HG03432 (cell line): ENCODE measurements at regions not wholly inside any gene's neighbourhood (a gene's known extent, or its start where the extent isn't known, plus 50 kb on each side); places are given as distances from the start of the nearest gene placed in this dataset.
A peak's percentile ranks its signal among the peaks of the same experiment; 100 is the strongest.
"Not testable (repeated sequence)": the region's sequence is repeated elsewhere in the genome, so short reads cannot be mapped to it uniquely, and the experiment has no call there.

Experiments
- ATAC-seq: cut with Tn5 transposase; IDR thresholded peaks from one replicate; pipeline ENCODE4 v1.9.1; 2021; ENCODE audit warnings: mild to moderate bottlenecking, moderate library complexity; ENCODE audit not compliant: unreplicated experiment

GRCh38 chr5:143636931-143637528 is 174.9 kb upstream of the HMHB1 start:
- no peak for ATAC-seq

DNA sequence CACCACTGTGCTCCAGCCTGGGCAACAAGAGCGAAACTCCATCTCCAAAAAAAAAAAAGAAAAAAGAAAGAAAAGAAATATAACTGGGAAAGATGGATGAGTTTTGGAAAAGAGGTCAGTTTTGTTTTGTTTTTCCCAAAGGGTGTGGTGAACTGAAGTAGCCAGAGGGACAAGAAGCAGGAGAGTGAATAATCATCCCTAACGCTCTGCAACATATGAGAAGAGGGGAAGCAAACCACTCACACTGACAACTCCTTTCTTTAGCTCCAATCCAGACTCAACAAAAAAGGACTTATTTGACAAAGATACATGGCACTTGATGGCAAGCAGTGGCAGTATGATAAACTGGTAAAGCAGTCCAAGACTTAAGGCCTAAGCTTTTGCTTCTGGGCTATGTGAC is 176.1 kb upstream of the HMHB1 start:
- ATAC-seq = no peak

GRCh38 chr5:143635146-143635752 is 176.7 kb upstream of the HMHB1 start:
- no peak for ATAC-seq

DNA sequence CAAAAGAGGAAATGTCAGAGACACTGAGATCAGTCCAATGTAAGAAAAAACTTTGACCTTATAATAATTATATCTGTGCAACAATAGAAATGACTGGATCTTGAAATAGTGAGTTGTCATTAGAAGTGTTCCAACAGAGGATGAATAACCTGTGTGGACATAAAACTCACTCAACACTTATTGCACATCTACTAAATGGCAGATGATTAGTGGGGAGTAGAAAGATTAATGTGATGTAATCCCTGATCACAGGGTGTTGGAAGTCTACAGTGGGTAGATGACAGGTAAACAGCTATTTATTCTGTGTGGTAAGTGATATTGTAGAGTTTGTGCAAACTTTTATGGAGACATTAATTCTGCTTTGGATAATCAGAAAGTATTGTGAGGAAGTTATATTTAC is 177.3 kb upstream of the HMHB1 start:
- ATAC-seq = no peak

DNA sequence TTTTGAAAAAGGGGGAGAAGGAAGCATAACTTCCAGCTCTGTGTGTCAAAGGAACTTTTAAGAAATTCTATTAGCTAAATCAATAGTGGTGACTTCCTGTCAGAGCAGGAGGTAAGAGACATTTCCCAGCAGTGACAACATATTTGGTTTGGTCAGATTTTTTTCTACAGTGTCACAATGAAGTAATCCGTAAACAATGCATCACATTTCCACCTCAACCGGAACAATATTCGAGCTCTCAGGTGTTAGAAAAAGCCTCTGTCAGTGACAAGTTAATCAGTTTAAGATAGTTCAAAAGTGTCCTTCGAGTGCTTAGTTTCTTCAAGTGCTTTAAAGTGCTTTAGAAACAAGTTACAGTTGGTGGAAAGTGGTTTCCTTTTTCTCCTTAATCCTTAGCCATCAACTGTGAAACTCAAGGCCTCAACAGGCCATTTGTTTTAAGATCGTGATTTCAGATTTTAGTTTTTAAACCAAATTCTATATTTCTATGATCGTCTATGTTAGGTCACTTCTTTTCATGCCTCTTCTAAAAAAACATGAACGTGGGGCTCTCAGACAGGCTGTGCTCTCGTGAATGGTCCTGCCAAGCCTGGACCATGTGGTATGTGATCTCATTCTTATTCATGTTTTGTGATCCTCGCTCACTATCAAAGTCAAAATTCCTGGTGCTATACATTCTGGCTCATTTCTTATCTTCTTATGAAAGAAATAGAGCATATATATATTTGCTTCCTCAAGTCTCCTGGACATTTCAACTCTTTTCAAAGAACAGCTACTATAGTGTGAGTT is 181.9 kb upstream of the HMHB1 start:
- ATAC-seq = no peak

DNA sequence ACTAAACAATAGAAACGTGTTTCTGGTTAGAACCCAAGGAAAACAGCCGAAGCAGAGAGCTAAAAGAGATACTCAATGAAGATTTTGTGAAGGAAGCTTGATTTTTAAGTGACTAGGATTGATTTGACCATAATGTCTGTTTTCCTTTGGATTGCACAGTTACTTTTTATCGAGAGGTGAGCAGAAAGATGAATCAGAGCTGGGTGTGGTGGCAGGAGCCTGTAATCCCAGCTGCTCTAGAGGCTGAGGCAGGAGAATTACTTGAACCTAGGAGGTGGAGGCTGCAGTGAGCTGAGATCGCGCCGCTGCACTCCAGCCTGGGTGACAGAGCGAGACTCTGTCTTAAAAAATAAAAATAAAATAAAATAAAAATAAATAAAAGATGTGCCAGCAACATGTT is 186.9 kb upstream of the HMHB1 start:
- ATAC-seq = not testable (repeated sequence)

GRCh38 chr5:143624465-143624864 is 187.5 kb upstream of the HMHB1 start:
- no peak for ATAC-seq

DNA sequence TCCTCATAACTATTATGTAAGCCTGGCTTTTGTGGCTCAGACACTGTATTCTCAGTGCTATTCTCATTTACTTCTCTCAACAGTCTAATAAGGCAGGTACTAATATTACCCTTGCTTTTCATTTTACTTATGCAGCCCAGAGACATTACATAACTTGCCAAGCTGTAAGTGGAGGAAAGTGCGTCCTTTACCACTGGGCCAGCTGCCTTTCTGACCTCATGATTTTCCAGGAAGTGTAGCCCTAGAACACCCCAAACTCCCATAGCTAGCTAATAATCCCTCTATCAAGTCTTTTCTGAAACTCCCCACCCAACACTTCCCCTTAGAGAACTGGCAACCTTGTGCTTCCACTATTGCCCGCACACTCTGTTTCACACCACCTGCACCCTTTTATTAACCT is 192.9 kb upstream of the HMHB1 start:
- no peak for ATAC-seq

- ATAC-seq = no peak
Measured at GRCh38 chr5:143618141-143618540, 193.8 kb upstream of the HMHB1 start.

GRCh38 chr5:143614831-143615230 is 197.1 kb upstream of the HMHB1 start:
- ATAC-seq = no peak

- no peak for ATAC-seq
Measured at GRCh38 chr5:143613329-143613728, 198.6 kb upstream of the HMHB1 start.

- no peak for ATAC-seq
Measured at GRCh38 chr5:143610946-143611345, 201.0 kb upstream of the HMHB1 start.

- ATAC-seq = peak; percentile 78
Measured at GRCh38 chr5:143606043-143606752, 202.7 kb upstream of the NR3C1 start.

DNA sequence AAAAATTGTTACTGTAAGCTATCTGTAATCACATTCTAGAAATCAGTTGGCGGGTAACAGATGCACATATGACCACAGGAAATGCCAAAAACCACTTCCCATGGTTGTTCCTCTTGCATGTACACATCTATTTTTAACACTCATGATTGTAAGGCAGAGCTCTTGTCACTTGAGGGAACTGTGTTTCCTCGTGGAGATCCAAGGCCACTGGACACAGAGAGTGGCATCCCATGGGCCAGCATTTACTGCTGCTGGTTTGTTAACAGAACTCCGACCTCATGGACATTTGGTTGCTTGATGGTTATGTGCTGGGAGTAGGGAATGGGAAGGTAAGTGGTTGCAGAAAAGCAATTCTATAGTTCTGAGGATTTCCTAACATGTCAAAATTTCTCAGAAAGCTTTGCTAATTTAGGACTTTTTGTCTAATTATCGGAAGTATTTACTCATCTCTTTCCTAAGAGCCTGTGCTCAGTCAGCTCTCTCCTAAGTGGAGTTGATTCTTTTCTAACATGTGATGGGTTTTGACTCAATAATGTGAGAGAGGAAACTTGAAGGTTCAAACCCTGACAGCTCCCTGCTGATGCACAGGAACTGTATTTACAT is 202.0 kb upstream of the NR3C1 start:
- ATAC-seq = peak; percentile 79

GRCh38 chr5:143601917-143602333 is 198.4 kb upstream of the NR3C1 start:
- ATAC-seq = no peak

DNA sequence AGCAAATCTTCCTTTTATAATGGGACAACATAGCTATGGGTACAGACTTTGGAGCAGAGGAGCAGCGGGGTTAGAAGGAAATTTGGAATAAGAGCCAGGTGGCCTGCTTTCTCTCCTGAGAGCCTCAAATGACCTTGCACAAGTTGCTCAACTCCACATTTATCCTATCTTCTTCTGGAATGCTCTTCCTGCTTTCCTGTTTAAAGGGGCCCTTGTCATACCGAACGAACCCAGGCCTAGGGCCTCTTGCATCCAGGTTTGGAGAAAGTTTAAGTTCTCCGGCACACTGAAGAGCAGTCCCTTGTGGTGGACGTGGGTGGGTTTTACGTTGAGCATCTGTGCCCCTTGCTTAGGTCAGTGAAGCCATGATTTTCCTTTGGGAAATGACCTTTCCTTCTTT is 197.9 kb upstream of the NR3C1 start:
- no peak for ATAC-seq

GRCh38 chr5:143600396-143601075 is 197.1 kb upstream of the NR3C1 start:
- ATAC-seq = no peak

- no peak for ATAC-seq
Measured at GRCh38 chr5:143599474-143599873, 196.0 kb upstream of the NR3C1 start.

- no peak for ATAC-seq
Measured at GRCh38 chr5:143596824-143597223, 193.3 kb upstream of the NR3C1 start.
